Lower lobe of right lung (tissue), 2 donors: ENCODE measurements at regions not wholly inside any gene's neighbourhood (a gene's known extent, or its start where the extent isn't known, plus 50 kb on each side); places are given as distances from the start of the nearest gene placed in this dataset.

ENCODE experiments used
- ATAC-seq, 2 donors: fragments of 200-7000 bp; cut with Tn5 transposase; one replicate each; pipeline ENCODE4 v1.9.1; 2020 to 2022; ENCODE audit warnings: mild to moderate bottlenecking in 2 of 2, moderate library complexity in 2 of 2
- DNase-seq: peaks from one replicate; pipeline ENCODE4 v3.0.0-alpha.2; 2020
- H3K27ac ChIP-seq: fragments of 200-600 bp; one replicate; pipeline ENCODE4 v1.8.0; 2022
- H3K27me3 ChIP-seq: fragments of 200-600 bp; one replicate; pipeline ENCODE4 v1.8.0; 2022; ENCODE audit warnings: low read depth
- H3K36me3 ChIP-seq: fragments of 200-600 bp; one replicate; pipeline ENCODE4 v1.8.0; 2022; ENCODE audit warnings: mild to moderate bottlenecking
- H3K4me1 ChIP-seq: fragments of 200-600 bp; one replicate; pipeline ENCODE4 v1.8.0; 2022
- H3K4me3 ChIP-seq: fragments of 200-600 bp; one replicate; pipeline ENCODE4 v1.8.0; 2022; ENCODE audit warnings: mild to moderate bottlenecking
- H3K9me3 ChIP-seq: fragments of 200-600 bp; one replicate; pipeline ENCODE4 v1.8.0; 2022
- CTCF ChIP-seq: fragments of 200-600 bp; IDR thresholded peaks from one replicate; pipeline ENCODE4 v1.8.0; 2022; ENCODE audit warnings: antibody characterized with exemption, mild to moderate bottlenecking
- intact Hi-C: fragments of 100-400 bp; cut with DNase I; formaldehyde crosslinking; loops from one replicate; pipeline ENCODE4 v1.11.0; 2022
- donor health status: DM: no; HTN: yes; CAD: no; lungs with severe emphysema.

GRCh38 chr9:84490206-84490841, 149.8 kb upstream of the SLC28A3 start:
- Histone ChIP-seq H3K4me1 (no peaks in the 10 kb centered on the region), H3K27me3 (peaks cover 4% of the 10 kb centered on the region), H3K9me3 (no peaks in the 10 kb centered on the region), H3K27ac (no peak overlapping the region), H3K36me3 (no peaks in the 10 kb centered on the region), H3K4me3 (no peak overlapping the region)
- ATAC-seq: no peak
- TF ChIP-seq CTCF: no peak
- intact Hi-C loops: no loop called here
- no peak for DNase-seq

GRCh38 chr9:84490842-84491325, 150.3 kb upstream of the SLC28A3 start:
- no peak for TF ChIP-seq CTCF
- no peak for ATAC-seq
- intact Hi-C loops: no loop called here
- H3K27me3 ChIP-seq: peaks cover 4% of the 10 kb centered on the region
- no peaks in the 10 kb centered on the region for H3K36me3 ChIP-seq
- DNase-seq: no peak
- no peak overlapping the region for H3K27ac ChIP-seq
- H3K4me3 ChIP-seq: no peak overlapping the region
- no peaks in the 10 kb centered on the region for H3K4me1 ChIP-seq
- no peaks in the 10 kb centered on the region for H3K9me3 ChIP-seq

- intact Hi-C loops: no loop called here
- H3K4me1 ChIP-seq: no peaks in the 10 kb centered on the region
- H3K4me3 ChIP-seq: no peak overlapping the region
- DNase-seq (no peak), ATAC-seq (no peak)
- H3K9me3 ChIP-seq: no peaks in the 10 kb centered on the region
- peaks cover 4% of the 10 kb centered on the region for H3K27me3 ChIP-seq
- H3K36me3 ChIP-seq: no peaks in the 10 kb centered on the region
- TF ChIP-seq CTCF: no peak
- no peak overlapping the region for H3K27ac ChIP-seq
Measured at GRCh38 chr9:84492366-84493159, 152.0 kb upstream of the SLC28A3 start.

- Histone ChIP-seq H3K27me3 (peaks cover under 1% of the 10 kb centered on the region), H3K4me3 (no peak overlapping the region), H3K36me3 (no peaks in the 10 kb centered on the region), H3K4me1 (no peaks in the 10 kb centered on the region), H3K9me3 (no peaks in the 10 kb centered on the region), H3K27ac (no peak overlapping the region)
- no peak for DNase-seq
- no peak for TF ChIP-seq CTCF
- no peak for ATAC-seq
- intact Hi-C loops: no loop called here
Measured at GRCh38 chr9:84493284-84493947, 152.9 kb upstream of the SLC28A3 start.

GRCh38 chr9:84499969-84500582, 159.5 kb upstream of the SLC28A3 start:
- H3K4me1 ChIP-seq: no peaks in the 10 kb centered on the region
- H3K27ac ChIP-seq: no peak overlapping the region
- ATAC-seq (no peak), DNase-seq (no peak)
- TF ChIP-seq CTCF: no peak
- H3K27me3 ChIP-seq: no peaks in the 10 kb centered on the region
- no peaks in the 10 kb centered on the region for H3K9me3 ChIP-seq
- H3K36me3 ChIP-seq: no peaks in the 10 kb centered on the region
- no peak overlapping the region for H3K4me3 ChIP-seq
- intact Hi-C loops: no loop called here
